AG20443 (cell line): ENCODE measurements at regions not wholly inside any gene's neighbourhood (a gene's known extent, or its start where the extent isn't known, plus 50 kb on each side); places are given as distances from the start of the nearest gene placed in this dataset.
"Not testable (repeated sequence)": the region's sequence is repeated elsewhere in the genome, so short reads cannot be mapped to it uniquely, and the experiment has no call there.

Source experiments
- DNase-seq: peaks from one replicate; pipeline ENCODE4 v3.0.0; 2012; ENCODE audit warnings: low spot score, mixed read lengths

GRCh38 chr5:39955156-39955555, 530.4 kb upstream of the DAB2 start:
- DNase-seq: no peak

GRCh38 chr5:39951070-39951469, 526.3 kb upstream of the DAB2 start:
- DNase-seq: no peak

GRCh38 chr5:39948867-39949468, 524.2 kb upstream of the DAB2 start:
- peak; percentile 43 for DNase-seq

- DNase-seq: no peak
Observed at GRCh38 chr5:39948341-39948740, 523.6 kb upstream of the DAB2 start.

- peak; percentile 16 for DNase-seq
Observed at GRCh38 chr5:39947657-39948056, 522.9 kb upstream of the DAB2 start.

GRCh38 chr5:39946356-39947045, 521.7 kb upstream of the DAB2 start:
- no peak for DNase-seq

- no peak for DNase-seq
Observed at GRCh38 chr5:39945870-39946269, 521.1 kb upstream of the DAB2 start.

GRCh38 chr5:39943811-39944210, 519.0 kb upstream of the DAB2 start:
- no peak for DNase-seq

- no peak for DNase-seq
Observed at GRCh38 chr5:39942606-39943005, 517.8 kb upstream of the DAB2 start.

GRCh38 chr5:39941416-39941815, 516.6 kb upstream of the DAB2 start:
- peak; percentile 14 for DNase-seq

GRCh38 chr5:39934830-39935229, 510.1 kb upstream of the DAB2 start:
- DNase-seq: no peak

- DNase-seq: no peak
Observed at GRCh38 chr5:39933061-39933460, 508.3 kb upstream of the DAB2 start.

GRCh38 chr5:39928709-39929108, 503.9 kb upstream of the DAB2 start:
- peak; percentile 15 for DNase-seq

GRCh38 chr5:39919876-39920275, 495.1 kb upstream of the DAB2 start:
- DNase-seq: no peak

GRCh38 chr5:39912906-39913305, 488.1 kb upstream of the DAB2 start:
- no peak for DNase-seq

GRCh38 chr5:39907267-39907951, 482.6 kb upstream of the DAB2 start:
- DNase-seq: not testable (repeated sequence)

GRCh38 chr5:39906146-39906545, 481.4 kb upstream of the DAB2 start:
- peak; percentile 28 for DNase-seq

GRCh38 chr5:39905356-39905755, 480.6 kb upstream of the DAB2 start:
- no peak for DNase-seq

GRCh38 chr5:39902626-39903025, 477.8 kb upstream of the DAB2 start:
- no peak for DNase-seq

- DNase-seq: no peak
Observed at GRCh38 chr5:39898731-39899130, 474.0 kb upstream of the DAB2 start.

GRCh38 chr5:39896706-39897105, 471.9 kb upstream of the DAB2 start:
- DNase-seq: no peak

GRCh38 chr5:39896104-39896503, 471.3 kb upstream of the DAB2 start:
- DNase-seq: no peak

GRCh38 chr5:39892708-39893107, 467.9 kb upstream of the DAB2 start:
- DNase-seq: no peak
